Head of caudate nucleus (tissue), 42 donors: ENCODE measurements at regions not wholly inside any gene's neighbourhood (a gene's known extent, or its start where the extent isn't known, plus 50 kb on each side); places are given as distances from the start of the nearest gene placed in this dataset.

Experiments used
- DNase-seq, 42 donors: peaks; one replicate each; pipeline versions ENCODE4 v3.0.0 to v3.0.0-alpha.2; 2020 to 2021; ENCODE audit warnings: mixed read lengths in 7 of 42
- intact Hi-C: fragments of 100-400 bp; cut with DNase I; formaldehyde crosslinking; loops from one replicate; pipeline ENCODE4 v1.15.0; 2022

GRCh38 chr5:174159327-174160114 is 114.0 kb downstream of the NSG2 start:
- DNase-seq, result peak in 3 of 42 donors; percentile 6 to 37 (median 22)
- intact Hi-C loops, result no loop called here

- peak in 4 of 42 donors; percentile 1 to 27 (median 12) for DNase-seq
- intact Hi-C loops, result no loop called here
These were observed 119.9 kb downstream of the NSG2 start for GRCh38 chr5:174165406-174165805.

GRCh38 chr5:174166231-174167079 is 120.9 kb downstream of the NSG2 start:
- peak in 15 of 42 donors; percentile 9 to 62 (median 37) for DNase-seq
- intact Hi-C loops, result no loop called here

- peak in 5 of 42 donors; percentile 7 to 33 (median 23) for DNase-seq
- intact Hi-C loops, result no loop called here
These were observed 121.8 kb downstream of the NSG2 start for GRCh38 chr5:174167080-174167910.

- intact Hi-C loops, result no loop called here
- peak; percentile 44 to 92 (median 74) for DNase-seq
These were observed 126.6 kb downstream of the NSG2 start for GRCh38 chr5:174172152-174172551.

GRCh38 chr5:174172566-174172965 is 127.1 kb downstream of the NSG2 start:
- intact Hi-C loops, result no loop called here
- DNase-seq, result peak in 3 of 42 donors; percentile 40 to 43 (median 41)

GRCh38 chr5:174173766-174174165 is 128.3 kb downstream of the NSG2 start:
- DNase-seq, result peak in 4 of 42 donors; percentile 15 to 35 (median 26)
- intact Hi-C loops, result no loop called here

GRCh38 chr5:174175716-174176268 is 130.3 kb downstream of the NSG2 start:
- intact Hi-C loops, result no loop called here
- peak in 3 of 42 donors; percentile 11 to 41 (median 37) for DNase-seq

GRCh38 chr5:174176511-174176910 is 131.0 kb downstream of the NSG2 start:
- peak in 2 of 42 donors; percentile 35 to 37 for DNase-seq
- intact Hi-C loops, result no loop called here

GRCh38 chr5:174177531-174177930 is 132.0 kb downstream of the NSG2 start:
- DNase-seq, result peak in 30 of 42 donors; percentile 18 to 73 (median 48)
- intact Hi-C loops, result no loop called here

- intact Hi-C loops, result no loop called here
- peak in 1 of 42 donors; percentile 35 for DNase-seq
These were observed 132.6 kb downstream of the NSG2 start for GRCh38 chr5:174177976-174178605.

- DNase-seq, result peak in 2 of 42 donors; percentile 26 to 33
- intact Hi-C loops, result no loop called here
These were observed 135.1 kb downstream of the NSG2 start for GRCh38 chr5:174180639-174181038.

- peak in 2 of 42 donors; percentile 26 to 33 for DNase-seq
These were observed 136.6 kb downstream of the NSG2 start for GRCh38 chr5:174182111-174182510.

GRCh38 chr5:174183701-174184100 is 138.2 kb downstream of the NSG2 start:
- intact Hi-C loops, result no loop called here
- no peak for DNase-seq

More at GRCh38 chr5:174182111-174182510, 136.6 kb downstream of the NSG2 start:
- intact Hi-C loops, result no loop called here

- DNase-seq, result no peak
- intact Hi-C loops, result no loop called here
These were observed 140.0 kb downstream of the NSG2 start for GRCh38 chr5:174185506-174185905.

GRCh38 chr5:174186096-174186695 is 140.7 kb downstream of the NSG2 start:
- DNase-seq, result peak in 1 of 42 donors; percentile 30

GRCh38 chr5:174187001-174187400 is 141.5 kb downstream of the NSG2 start:
- intact Hi-C loops, result no loop called here
- DNase-seq, result no peak

More at GRCh38 chr5:174186096-174186695, 140.7 kb downstream of the NSG2 start:
- intact Hi-C loops, result no loop called here

GRCh38 chr5:174187481-174187880 is 142.0 kb downstream of the NSG2 start:
- no peak for DNase-seq
- intact Hi-C loops, result no loop called here
